H1 (cell line): ENCODE measurements at regions not wholly inside any gene's neighbourhood (a gene's known extent, or its start where the extent isn't known, plus 50 kb on each side); places are given as distances from the start of the nearest gene placed in this dataset.

Experiments used
- CTCF ChIA-PET: fragments of 300-600 bp; sonication (Branson Sonifier 250); formaldehyde crosslinking; loops from one replicate; lab custom pipeline; 2021; ENCODE audit not compliant: partially characterized antibody; lab: Charles Lee
- POLR2A ChIA-PET: fragments of 300-600 bp; sonication (Branson Sonifier 250); formaldehyde crosslinking; loops from one replicate; lab custom pipeline; 2021; ENCODE audit warnings: inconsistent platforms; ENCODE audit not compliant: partially characterized antibody; lab: Charles Lee
- DNase-seq, 2 experiments: peaks; one replicate each; pipeline versions ENCODE4 v3.0.0 to v3.0.0-alpha.2; 2010 to 2022; ENCODE audit warnings: low spot score in 2 of 2, low read depth in 1 of 2, mixed read lengths in 1 of 2
- FAIRE-seq: peaks from 2 replicates; lab custom pipeline; 2011; peaks lifted over from hg19 to GRCh38; lab: Jason Lieb, UNC
- H2AFZ ChIP-seq: 2 replicates; pipeline ENCODE4 v1.8.1; 2012; ENCODE audit warnings: low read length, inconsistent platforms
- H2AK5ac ChIP-seq: 2 replicates; pipeline ENCODE4 v1.6.1; 2013; ENCODE audit warnings: low read depth, low read length
- H2BK120ac ChIP-seq: replicated peaks from 2 replicates; pipeline ENCODE3; 2013; ENCODE audit warnings: low read depth, low read length, inconsistent platforms
- H2BK12ac ChIP-seq: 2 replicates; pipeline ENCODE4 v1.6.1; 2013; ENCODE audit warnings: low read depth, low read length
- H2BK15ac ChIP-seq: 2 replicates; pipeline ENCODE4 v1.6.1; 2013; ENCODE audit warnings: low read length
- H2BK20ac ChIP-seq: 2 replicates; pipeline ENCODE4 v1.6.1; 2013; ENCODE audit warnings: low read length
- H2BK5ac ChIP-seq: 2 replicates; pipeline ENCODE4 v1.6.1; 2013; ENCODE audit warnings: low read depth, low read length
- H3K14ac ChIP-seq: 2 replicates; pipeline ENCODE4 v1.6.1; 2013; ENCODE audit warnings: inconsistent platforms; ENCODE audit not compliant: insufficient read length
- H3K18ac ChIP-seq: 2 replicates; pipeline ENCODE4 v1.6.1; 2013; ENCODE audit warnings: low read length; ENCODE audit errors: extremely low read depth
- H3K23ac ChIP-seq: 2 replicates; pipeline ENCODE4 v1.6.1; 2013; ENCODE audit warnings: inconsistent platforms; ENCODE audit not compliant: insufficient read length
- H3K23me2 ChIP-seq: 2 replicates; pipeline ENCODE4 v1.6.1; 2013; ENCODE audit warnings: low read depth, low read length
- H3K27ac ChIP-seq: 2 replicates; pipeline ENCODE4 v1.6.1; 2011; ENCODE audit warnings: low read depth, low read length, inconsistent platforms
- H3K27me3 ChIP-seq, 4 experiments: replicated peaks in 1 of 4; 1 replicate in 1 of 4; 2 replicates in 3 of 4; pipeline versions ENCODE4 v1.6.1 to v1.8.1; 2011 to 2013; ENCODE audit warnings: low read length in 3 of 4, mild to moderate bottlenecking in 3 of 4, inconsistent platforms in 2 of 4, mixed read lengths in 2 of 4, moderate library complexity in 1 of 4; ENCODE audit not compliant: control insufficient read depth in 3 of 4, insufficient read depth in 3 of 4; ENCODE audit errors: extremely low read depth in 1 of 4
- H3K36me3 ChIP-seq, 4 experiments: 2 replicates each; pipeline versions ENCODE4 v1.6.1 to v1.8.1; 2011 to 2013; ENCODE audit warnings: mild to moderate bottlenecking in 4 of 4, low read length in 3 of 4, moderate library complexity in 2 of 4, control low read depth in 1 of 4, inconsistent platforms in 1 of 4; ENCODE audit not compliant: insufficient read depth in 4 of 4, control insufficient read depth in 2 of 4
- H3K4ac ChIP-seq: replicated peaks from 2 replicates; pipeline ENCODE3; 2013; ENCODE audit warnings: low read length, low read depth, mixed read lengths, inconsistent platforms; ENCODE audit not compliant: insufficient read length
- H3K4me1 ChIP-seq, 4 experiments: replicated peaks in 1 of 4; 1 replicate in 1 of 4; 2 replicates in 3 of 4; pipeline versions ENCODE4 v1.6.1 to v1.8.1; 2011 to 2013; ENCODE audit warnings: low read length in 3 of 4, inconsistent platforms in 2 of 4, mixed read lengths in 1 of 4; ENCODE audit not compliant: insufficient read depth in 4 of 4, control insufficient read depth in 3 of 4
- H3K4me2 ChIP-seq, 2 experiments: 2 replicates each; pipeline versions ENCODE4 v1.6.1 to v1.8.1; 2011 to 2013; ENCODE audit warnings: low read depth in 2 of 2, low read length in 2 of 2, control low read depth in 1 of 2, inconsistent platforms in 1 of 2, mild to moderate bottlenecking in 1 of 2; ENCODE audit not compliant: insufficient read depth in 1 of 2
- H3K4me3 ChIP-seq, 4 experiments: fragments of 200-600, 300-600 bp in 1 of 4; sonication (generic), shearing (Covaris generic), sonication (Bioruptor Twin) in 1 of 4; 2 replicates each; pipeline versions ENCODE4 v1.5.1 to v1.8.1; 2011 to 2016; ENCODE audit warnings: low read length in 4 of 4, low read depth in 3 of 4, control low read depth in 2 of 4, inconsistent platforms in 2 of 4, mild to moderate bottlenecking in 2 of 4, mixed read lengths in 1 of 4, moderate library complexity in 1 of 4; ENCODE audit not compliant: insufficient read depth in 2 of 4; ENCODE audit errors: extremely low read depth in 1 of 4
- H3K56ac ChIP-seq: replicated peaks from 2 replicates; pipeline ENCODE3; 2013; ENCODE audit warnings: low read depth, mild to moderate bottlenecking, mixed read lengths, low read length, inconsistent platforms; ENCODE audit not compliant: insufficient read length
- H3K79me1 ChIP-seq: 2 replicates; pipeline ENCODE4 v1.6.1; 2013; ENCODE audit warnings: low read depth, low read length, control low read depth
- H3K79me2 ChIP-seq, 2 experiments: 2 replicates each; pipeline versions ENCODE4 v1.6.1 to v1.8.1; 2012 to 2013; ENCODE audit warnings: low read length in 2 of 2, mild to moderate bottlenecking in 2 of 2, inconsistent platforms in 1 of 2; ENCODE audit not compliant: insufficient read depth in 2 of 2, control insufficient read depth in 1 of 2
- H3K9ac ChIP-seq, 4 experiments: replicated peaks in 1 of 4; 1 replicate in 1 of 4; 2 replicates in 3 of 4; pipeline versions ENCODE4 v1.6.1 to v1.8.1; 2011 to 2013; ENCODE audit warnings: low read depth in 3 of 4, low read length in 3 of 4, control low read depth in 2 of 4, mild to moderate bottlenecking in 2 of 4, moderate library complexity in 2 of 4, inconsistent platforms in 1 of 4; ENCODE audit errors: extremely low read depth in 1 of 4
- H3K9me3 ChIP-seq, 2 experiments: 2 replicates each; pipeline versions ENCODE4 v1.6.1 to v1.8.1; 2012 to 2013; ENCODE audit warnings: mild to moderate bottlenecking in 2 of 2, moderate library complexity in 2 of 2, control low read depth in 1 of 2, inconsistent platforms in 1 of 2, low read depth in 1 of 2, low read length in 1 of 2, mixed read lengths in 1 of 2; ENCODE audit not compliant: insufficient read depth in 2 of 2
- H4K20me1 ChIP-seq, 2 experiments: replicated peaks in 1 of 2; 2 replicates each; pipeline versions ENCODE3 to v1.8.1; 2011 to 2013; ENCODE audit warnings: inconsistent platforms in 2 of 2, low read length in 2 of 2, mild to moderate bottlenecking in 1 of 2; ENCODE audit not compliant: insufficient read depth in 2 of 2, control insufficient read depth in 1 of 2
- H4K5ac ChIP-seq: 2 replicates; pipeline ENCODE4 v1.6.1; 2013; ENCODE audit warnings: low read length, low read depth, mixed read lengths, inconsistent platforms; ENCODE audit not compliant: insufficient read length
- H4K8ac ChIP-seq: 2 replicates; pipeline ENCODE4 v1.8.0; 2013; ENCODE audit warnings: mild to moderate bottlenecking, moderate library complexity, low read length, inconsistent platforms; ENCODE audit not compliant: insufficient read depth; ENCODE audit errors: extremely low read depth
- H4K91ac ChIP-seq: replicated peaks from 2 replicates; pipeline ENCODE3; 2013; ENCODE audit warnings: low read length, mixed read lengths, inconsistent platforms; ENCODE audit not compliant: insufficient read length
- GTF2F1 ChIP-seq: IDR thresholded peaks from 2 replicates; pipeline ENCODE4 v1.6.1; 2012; ENCODE audit warnings: low read depth, low read length, improper control_type of control experiment, borderline replicate concordance
- POLR2AphosphoS5 ChIP-seq: IDR thresholded peaks from 2 replicates; pipeline ENCODE4 v1.6.1; 2011; ENCODE audit warnings: low read depth, low read length
- POU5F1 ChIP-seq: IDR thresholded peaks from 2 replicates; pipeline ENCODE4 v1.6.1; 2011; ENCODE audit warnings: low read depth, mild to moderate bottlenecking, low read length, moderate library complexity
- RXRA ChIP-seq: IDR thresholded peaks from 2 replicates; pipeline ENCODE4 v1.6.1; 2011; ENCODE audit warnings: low read depth, mild to moderate bottlenecking, low read length, moderate library complexity; ENCODE audit not compliant: insufficient read depth

GRCh38 chr13:78161266-78161665 lies 242.6 kb upstream of the EDNRB start:
- Histone ChIP-seq H3K79me1 (no peaks in the 10 kb centered on the region), H3K23me2 (no peaks in the 10 kb centered on the region), H4K5ac (no peak overlapping the region), H4K8ac (no peak overlapping the region), H3K23ac (no peak overlapping the region), H2BK12ac (no peak overlapping the region), H3K79me2 (no peaks in the 10 kb centered on the region), H2BK120ac (no peak overlapping the region), H3K4me3 (no peak overlapping the region), H2BK5ac (no peak overlapping the region), H2BK15ac (no peak overlapping the region), H4K20me1 (no peaks in the 10 kb centered on the region), H3K4me2 (no peak overlapping the region), H3K36me3 (no peaks in the 10 kb centered on the region), H3K4ac (no peak overlapping the region), H3K56ac (no peak overlapping the region), H3K18ac (no peak overlapping the region), H3K9ac (no peak overlapping the region), H2AFZ (no peak overlapping the region), H3K27me3 (no peaks in the 10 kb centered on the region), H2AK5ac (no peak overlapping the region), H3K9me3 (no peaks in the 10 kb centered on the region), H3K14ac (no peak overlapping the region), H3K27ac (no peak overlapping the region), H4K91ac (no peak overlapping the region), H3K4me1 (no peaks in the 10 kb centered on the region), H2BK20ac (no peak overlapping the region)
- DNase-seq, result no peak
- no peak for TF ChIP-seq RXRA
- TF ChIP-seq POU5F1, result no peak
- TF ChIP-seq GTF2F1, result no peak
- no peak for TF ChIP-seq POLR2AphosphoS5
- POLR2A ChIA-PET, result no interaction called here
- CTCF ChIA-PET, result interaction anchor here (0.7 kb wide), 1 partner anchor 21 kb away, joined by 3 read pairs; no protein-coding TSS in a partner anchor
- no peak for FAIRE-seq
